ENCODE measurements at regions not wholly inside any gene's neighbourhood (a gene's known extent, or its start where the extent isn't known, plus 50 kb on each side); places are given as distances from the start of the nearest gene placed in this dataset.

DNA sequence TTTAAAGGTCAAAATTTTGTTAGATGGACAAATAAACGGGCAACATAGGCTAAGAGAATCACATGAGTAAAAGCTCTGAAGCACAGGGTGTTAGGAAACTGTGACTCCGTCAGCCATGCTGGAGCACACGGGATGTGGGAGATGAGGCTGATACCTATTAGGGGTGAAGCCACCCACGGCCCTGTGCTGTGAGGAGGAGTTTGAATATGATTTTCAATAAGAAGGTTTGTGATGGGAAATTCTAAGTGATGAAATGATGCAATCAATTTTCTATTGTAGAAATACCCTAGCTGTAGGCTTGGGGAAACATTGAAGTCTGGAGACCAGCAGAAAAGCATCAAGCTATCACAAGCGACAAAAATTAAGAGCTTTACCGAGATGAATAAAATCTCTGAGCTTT lies 431.3 kb downstream of the CMPK2 start:
- no peak for TF ChIP-seq YY1 (IDR thresholded peaks at IDR 0.05; ENCODE audit: insufficient read depth, insufficient read length)
- no peak for TF ChIP-seq ZNF274 (IDR thresholded peaks at IDR 0.05; ENCODE audit: low read depth, low read length)

Measured in NT2/D1 (cell line).